GM18499 (cell line): ENCODE measurements at regions not wholly inside any gene's neighbourhood (a gene's known extent, or its start where the extent isn't known, plus 50 kb on each side); places are given as distances from the start of the nearest gene placed in this dataset.

Source experiments
- ATAC-seq: cut with Tn5 transposase; IDR thresholded peaks from one replicate; pipeline ENCODE4 v1.9.1; 2021; ENCODE audit warnings: moderate number of reproducible peaks; ENCODE audit not compliant: insufficient read depth, unreplicated experiment

DNA sequence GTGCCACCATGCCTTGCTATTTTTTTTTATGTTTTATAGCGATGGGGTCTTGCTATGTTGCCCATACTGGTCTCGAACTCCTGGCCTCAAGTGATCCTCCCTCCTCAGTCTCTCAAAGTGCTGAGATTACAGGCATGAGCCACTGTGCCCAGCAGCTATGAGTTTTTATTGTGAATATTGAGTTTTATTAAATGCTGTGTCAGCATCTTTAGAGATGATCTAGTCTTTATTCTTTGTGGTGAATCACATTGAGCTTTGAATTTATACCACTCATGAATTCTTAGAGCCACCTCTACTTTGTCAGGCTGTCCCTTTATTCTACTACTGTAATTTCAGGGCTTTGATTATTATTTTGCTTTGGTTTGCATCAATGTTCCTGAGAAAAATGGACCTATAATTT is 428.3 kb downstream of the BTBD3 start:
- no peak for ATAC-seq

GRCh38 chr20:12353842-12354241 is 436.1 kb downstream of the BTBD3 start:
- ATAC-seq: no peak

DNA sequence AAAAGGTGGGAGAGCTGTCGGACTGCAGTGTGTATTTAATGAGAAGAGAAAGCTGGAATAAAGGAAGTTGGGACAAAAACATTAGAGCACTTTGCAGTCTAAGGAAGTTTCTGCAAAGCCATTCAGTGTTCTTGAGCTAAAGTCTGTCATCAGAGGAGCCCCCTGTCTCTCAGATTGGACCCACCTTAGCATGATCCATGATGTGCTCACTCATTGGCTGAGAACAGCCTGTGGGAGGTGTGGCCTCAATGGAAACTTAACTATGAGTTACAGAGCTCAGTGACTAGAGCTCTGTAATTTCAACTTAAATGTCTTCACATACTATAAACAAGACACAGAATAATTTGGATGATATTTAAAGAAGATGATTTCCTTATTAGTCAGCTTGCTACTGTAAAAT is 437.0 kb downstream of the BTBD3 start:
- no peak for ATAC-seq

DNA sequence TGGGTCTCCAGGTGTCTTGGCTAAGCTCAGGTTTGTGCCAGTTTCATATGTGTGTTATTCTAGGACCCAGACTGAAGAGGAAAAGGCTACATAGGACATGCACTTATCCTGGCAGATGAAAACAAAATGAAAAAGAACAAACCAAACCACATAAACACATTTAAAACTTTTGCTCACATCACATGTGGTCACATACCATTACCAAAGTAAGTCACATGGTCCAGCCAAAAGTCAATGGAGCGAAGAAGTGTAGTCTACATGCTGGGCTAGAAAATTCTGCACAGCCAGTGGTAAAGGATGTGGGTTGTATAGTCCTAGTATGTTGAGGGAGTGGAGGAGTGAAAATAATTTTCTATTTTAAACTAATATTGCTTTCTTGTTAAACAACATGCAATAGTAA is 437.5 kb downstream of the BTBD3 start:
- ATAC-seq: no peak

- ATAC-seq: no peak
Observed at GRCh38 chr20:12358006-12358654, 440.4 kb downstream of the BTBD3 start.

GRCh38 chr20:12358655-12359009 is 440.9 kb downstream of the BTBD3 start:
- no peak for ATAC-seq

- no peak for ATAC-seq
Observed at GRCh38 chr20:12371990-12372389, 454.3 kb downstream of the BTBD3 start.

- ATAC-seq: no peak
Observed at GRCh38 chr20:12372557-12372956, 454.9 kb downstream of the BTBD3 start.

DNA sequence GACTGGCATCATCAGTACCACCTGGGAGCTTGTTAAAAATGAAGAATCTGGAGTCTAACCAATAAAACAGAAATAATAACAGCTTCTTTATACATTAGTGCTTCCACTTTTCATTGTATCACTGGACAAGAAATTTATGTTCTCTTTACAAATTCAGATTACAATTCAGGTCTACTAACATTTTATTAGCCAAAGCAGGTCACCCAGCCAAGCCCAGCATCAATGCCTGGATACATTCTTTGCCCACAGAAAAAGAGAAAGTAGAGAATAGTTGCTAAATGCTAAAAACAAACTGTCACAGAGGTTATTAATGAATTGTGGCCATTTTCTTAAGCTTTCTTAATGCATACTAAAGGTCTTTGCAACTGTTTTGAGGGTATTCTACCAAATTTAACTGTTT is 458.3 kb downstream of the BTBD3 start:
- no peak for ATAC-seq

- ATAC-seq: no peak
Observed at GRCh38 chr20:12383821-12384220, 466.1 kb downstream of the BTBD3 start.

GRCh38 chr20:12386821-12387220 is 469.1 kb downstream of the BTBD3 start:
- no peak for ATAC-seq

GRCh38 chr20:12391099-12391498 is 473.4 kb downstream of the BTBD3 start:
- ATAC-seq: no peak

DNA sequence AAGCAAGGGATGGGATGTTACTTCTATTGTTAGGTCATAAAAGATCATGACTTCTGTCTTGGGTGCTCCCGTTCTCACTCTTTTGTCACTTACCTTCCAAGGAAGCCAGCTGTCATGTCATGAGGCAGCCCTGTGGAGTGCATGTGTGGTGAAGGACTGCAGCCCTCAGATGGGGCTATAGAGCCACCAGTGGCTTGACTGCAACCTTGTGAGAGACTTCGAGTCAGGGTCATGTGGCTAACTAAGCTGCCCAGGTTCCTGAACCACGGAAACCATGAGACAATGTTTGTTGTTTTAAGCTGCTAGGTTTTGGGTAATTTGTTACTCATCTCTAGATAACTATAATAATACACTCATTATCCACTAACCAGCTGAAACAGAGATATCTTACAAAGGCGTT is 477.1 kb downstream of the BTBD3 start:
- ATAC-seq: no peak

DNA sequence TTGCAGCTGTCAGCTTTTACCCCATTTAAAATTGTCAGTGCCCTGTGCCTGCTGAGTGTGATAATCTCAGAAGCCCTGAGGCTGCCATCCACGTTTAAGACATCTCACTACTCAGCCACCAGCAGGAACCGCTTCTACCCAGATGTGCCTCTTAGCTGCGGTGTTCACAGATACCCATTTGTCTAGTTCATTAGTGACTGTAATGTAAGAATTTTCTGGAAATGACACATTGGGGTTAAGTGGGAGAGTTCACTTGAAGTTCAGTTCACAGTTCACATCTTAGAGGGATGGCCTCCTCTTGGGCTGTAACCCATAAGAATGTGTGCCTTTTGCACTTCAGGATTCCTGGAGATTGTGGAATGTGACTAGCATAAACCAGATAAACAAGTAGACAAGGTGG is 477.7 kb downstream of the BTBD3 start:
- ATAC-seq: no peak

- ATAC-seq: no peak
Observed at GRCh38 chr20:12395760-12396159, 478.1 kb downstream of the BTBD3 start.

DNA sequence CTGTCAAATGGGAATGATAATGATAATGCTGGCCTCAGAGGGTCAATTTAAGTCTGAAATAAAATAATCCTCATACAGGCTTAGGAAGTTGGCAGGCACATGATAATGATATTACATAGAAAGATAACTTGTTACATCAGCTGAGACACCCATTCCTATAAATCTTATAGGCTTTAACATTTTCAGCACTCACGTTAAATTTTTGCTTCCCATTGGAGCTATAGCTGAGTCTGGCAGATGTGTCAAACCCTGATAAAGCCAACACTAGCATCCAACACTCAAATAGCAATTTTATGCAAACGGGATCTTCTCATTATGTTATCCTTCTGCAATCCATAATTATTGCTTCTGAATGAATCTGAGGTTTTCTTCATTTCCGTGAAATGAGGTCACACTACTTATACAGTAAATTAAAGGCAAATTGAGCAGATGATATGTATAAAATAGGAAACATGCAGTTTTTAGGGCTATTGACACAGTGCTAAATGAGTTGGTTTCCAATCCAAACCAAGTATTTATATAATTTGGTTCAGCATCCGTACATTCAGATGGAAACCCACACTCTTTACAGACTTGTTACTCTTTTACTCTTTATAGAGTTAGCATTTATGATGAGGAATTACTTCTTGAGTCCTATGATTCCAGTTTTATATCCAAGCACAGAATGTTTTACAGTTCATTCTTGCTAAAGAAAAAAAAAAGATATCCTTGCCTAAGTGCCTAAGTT is 481.6 kb downstream of the BTBD3 start:
- no peak for ATAC-seq

DNA sequence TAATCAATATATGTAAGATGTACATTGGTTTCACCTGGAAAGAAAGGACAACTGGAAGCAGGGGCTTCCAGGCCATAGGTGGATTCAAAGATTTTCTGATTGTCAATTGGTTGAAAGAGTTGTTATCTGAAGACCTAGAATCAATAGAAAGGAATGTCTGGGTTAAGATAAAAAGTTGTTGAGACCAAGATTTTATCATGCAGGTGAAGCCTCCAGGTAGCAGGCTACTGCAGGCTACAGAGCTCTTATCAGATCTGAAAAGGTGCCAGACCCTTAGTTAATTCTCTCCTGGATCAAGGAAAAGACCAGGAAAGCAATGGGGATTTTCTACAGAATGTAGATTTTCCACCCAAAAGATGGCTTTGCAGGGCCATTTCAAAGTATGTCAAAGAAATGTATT is 487.2 kb downstream of the BTBD3 start:
- ATAC-seq: no peak

DNA sequence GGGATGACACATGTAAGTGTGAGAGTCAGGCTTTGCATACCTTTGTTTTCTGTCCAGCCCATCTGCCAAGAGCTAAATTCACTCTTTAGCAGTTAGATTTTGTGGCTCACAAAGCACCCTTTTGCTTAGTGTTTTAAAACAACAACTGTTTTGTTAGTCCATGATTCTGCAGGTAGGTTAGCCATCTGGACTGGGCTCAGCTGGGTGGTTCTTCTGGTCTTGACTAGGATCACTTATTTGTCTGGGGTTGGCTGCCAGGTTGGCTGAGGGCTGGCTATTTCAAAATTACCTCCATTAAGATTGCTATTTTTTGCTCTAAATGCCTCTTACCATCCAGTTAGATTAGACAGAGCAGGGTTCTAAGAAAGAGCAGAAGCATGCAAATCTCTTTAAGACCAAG is 489.3 kb downstream of the BTBD3 start:
- no peak for ATAC-seq

DNA sequence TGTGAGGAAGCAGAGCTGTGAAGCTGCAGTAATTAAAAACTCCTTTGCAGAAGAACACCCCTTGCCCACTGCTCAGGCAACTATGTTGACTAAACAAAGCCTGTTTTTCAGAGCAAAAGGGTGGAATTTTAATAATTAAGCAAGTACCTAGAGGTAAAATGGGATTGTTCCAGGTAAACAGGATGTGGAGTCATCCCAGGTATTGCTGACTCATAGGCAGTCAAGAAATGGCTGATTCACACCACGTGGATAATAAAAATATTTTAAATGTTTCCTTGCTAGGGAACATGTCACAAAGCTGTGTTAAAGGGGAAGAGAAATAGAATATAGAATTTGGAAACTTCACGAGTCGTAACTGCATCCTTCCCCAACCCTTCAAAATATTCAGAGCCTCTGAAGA is 491.8 kb downstream of the BTBD3 start:
- ATAC-seq: no peak

- ATAC-seq: no peak
Observed at GRCh38 chr20:12410783-12411182, 493.1 kb downstream of the BTBD3 start.

- ATAC-seq: no peak
Observed at GRCh38 chr20:12411246-12411940, 493.7 kb downstream of the BTBD3 start.

DNA sequence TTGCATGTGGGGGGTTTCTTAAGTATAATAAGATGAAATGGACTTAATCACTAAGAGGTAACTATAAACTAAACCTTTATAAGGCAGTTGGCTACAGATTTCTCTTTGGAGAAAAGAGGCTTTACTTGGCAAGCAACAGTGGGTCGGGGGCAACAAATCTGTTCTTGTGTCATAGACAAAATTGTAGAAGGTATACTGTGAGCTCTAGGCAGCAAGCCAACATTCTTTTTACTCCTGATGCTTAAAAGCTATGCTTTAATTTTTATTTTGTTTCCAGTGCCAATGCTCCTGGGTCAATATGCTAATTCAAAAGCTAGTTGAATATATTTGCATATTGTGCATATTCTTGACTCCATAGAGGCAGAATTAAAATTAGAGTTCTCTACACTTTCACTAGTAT is 495.4 kb downstream of the BTBD3 start:
- ATAC-seq: no peak
